GM23338 (cell line): ENCODE measurements at regions not wholly inside any gene's neighbourhood (a gene's known extent, or its start where the extent isn't known, plus 50 kb on each side); places are given as distances from the start of the nearest gene placed in this dataset.

Experiments used
- ATAC-seq: fragments of 200-7000 bp; cut with Tn5 transposase; 3 replicates; pipeline ENCODE4 v1.9.1; 2020
- DNase-seq: peaks from one replicate; pipeline ENCODE4 v3.0.0-alpha.2; 2015; ENCODE audit warnings: low spot score
- H2AFZ ChIP-seq: fragments of 200-600 bp; sonication (generic); 2 replicates; pipeline ENCODE4 v1.8.0; 2016; ENCODE audit warnings: antibody characterized with exemption, mild to moderate bottlenecking, moderate library complexity
- H3F3A ChIP-seq: fragments of 200-600 bp; sonication (generic); replicated peaks from 2 replicates; pipeline ENCODE4 v1.8.0; 2017; ENCODE audit warnings: antibody characterized with exemption, mixed run types, low read depth
- H3K27ac ChIP-seq: fragments of 200-600 bp; sonication (generic); 2 replicates; pipeline ENCODE4 v1.6.1; 2016; ENCODE audit warnings: low read depth
- H3K27me3 ChIP-seq: fragments of 200-600 bp; sonication (generic); 2 replicates; pipeline ENCODE4 v1.8.0; 2016; ENCODE audit warnings: mild to moderate bottlenecking, mixed run types, moderate library complexity; ENCODE audit not compliant: insufficient read depth
- H3K36me3 ChIP-seq: fragments of 200-600 bp; sonication (generic); 2 replicates; pipeline ENCODE4 v1.8.0; 2016; ENCODE audit warnings: mild to moderate bottlenecking; ENCODE audit not compliant: insufficient read depth
- H3K4me1 ChIP-seq: fragments of 200-600 bp; sonication (generic); 2 replicates; pipeline ENCODE4 v1.8.0; 2016; ENCODE audit warnings: mild to moderate bottlenecking, moderate library complexity; ENCODE audit not compliant: insufficient read depth
- H3K4me2 ChIP-seq: fragments of 200-600 bp; sonication (generic); 2 replicates; pipeline ENCODE4 v1.7.1; 2017; ENCODE audit warnings: mixed run types
- H3K4me3 ChIP-seq: fragments of 200-600 bp; sonication (generic); 2 replicates; pipeline ENCODE4 v1.6.1; 2016; ENCODE audit warnings: mixed run types
- H3K79me2 ChIP-seq: fragments of 200-600 bp; sonication (generic); replicated peaks from 2 replicates; pipeline ENCODE4 v1.8.0; 2017; ENCODE audit warnings: mild to moderate bottlenecking; ENCODE audit not compliant: insufficient read depth
- H3K9me2 ChIP-seq: fragments of 200-600 bp; sonication (generic); 2 replicates; pipeline ENCODE4 v1.8.0; 2017; ENCODE audit not compliant: insufficient read depth
- H4K20me1 ChIP-seq: fragments of 200-600 bp; sonication (generic); replicated peaks from 2 replicates; pipeline ENCODE4 v1.8.0; 2017; ENCODE audit warnings: mild to moderate bottlenecking; ENCODE audit not compliant: insufficient read depth
- H3K27ac Mint-ChIP-seq: 2 replicates; pipeline ENCODE4 v1.8.0; 2020; ENCODE audit warnings: inconsistent platforms, mild to moderate bottlenecking, moderate library complexity, mixed read lengths
- H3K27me3 Mint-ChIP-seq: 3 replicates; pipeline ENCODE4 v1.8.0; 2022; ENCODE audit warnings: low read depth, mild to moderate bottlenecking, moderate library complexity, mixed read lengths, inconsistent platforms; ENCODE audit not compliant: insufficient read depth, poor library complexity
- H3K36me3 Mint-ChIP-seq: 3 replicates; pipeline ENCODE4 v1.8.0; 2021; ENCODE audit warnings: low read depth, mild to moderate bottlenecking, inconsistent platforms, moderate library complexity, mixed read lengths
- H3K4me1 Mint-ChIP-seq: 3 replicates; pipeline ENCODE4 v1.8.0; 2020; ENCODE audit warnings: mild to moderate bottlenecking, inconsistent platforms, mixed read lengths
- H3K4me3 Mint-ChIP-seq: 3 replicates; pipeline ENCODE4 v1.8.0; 2021; ENCODE audit warnings: moderate library complexity, mild to moderate bottlenecking, inconsistent platforms, mixed read lengths
- H3K9me3 Mint-ChIP-seq: 3 replicates; pipeline ENCODE4 v1.8.0; 2020; ENCODE audit warnings: moderate library complexity, mild to moderate bottlenecking, inconsistent platforms, mixed read lengths
- CREB1 ChIP-seq: fragments of 250-450 bp; sonication (Bioruptor Pico); IDR thresholded peaks from 2 replicates; pipeline ENCODE4 v1.5.0; 2020; ENCODE audit warnings: low read depth, mild to moderate bottlenecking, moderate library complexity
- EZH2 ChIP-seq: fragments of 200-600 bp; sonication (generic); IDR thresholded peaks from one replicate; pipeline ENCODE4 v1.8.0; 2017; ENCODE audit warnings: antibody characterized with exemption, mild to moderate bottlenecking, low read depth; ENCODE audit not compliant: unreplicated experiment
- EZH2phosphoT487 ChIP-seq: fragments of 200-600 bp; sonication (generic); IDR thresholded peaks from one replicate; pipeline ENCODE4 v1.8.1; 2018; ENCODE audit warnings: antibody characterized with exemption; ENCODE audit not compliant: unreplicated experiment
- JUNB ChIP-seq: IDR thresholded peaks from one replicate; pipeline ENCODE4 v1.6.1; 2016; ENCODE audit warnings: antibody characterized with exemption; ENCODE audit not compliant: unreplicated experiment
- NANOG ChIP-seq: IDR thresholded peaks from 2 replicates; pipeline ENCODE4 v1.6.1; 2016; ENCODE audit warnings: antibody characterized with exemption, borderline replicate concordance
- POLR2AphosphoS5 ChIP-seq: IDR thresholded peaks from 2 replicates; pipeline ENCODE4 v1.6.1; 2016; ENCODE audit warnings: antibody characterized with exemption, low read depth
- STAT1 ChIP-seq: IDR thresholded peaks from one replicate; pipeline ENCODE4 v1.6.1; 2016; ENCODE audit warnings: antibody characterized with exemption; ENCODE audit not compliant: unreplicated experiment
- ZNF331 ChIP-seq: fragments of 250-450 bp; sonication (Bioruptor Pico); IDR thresholded peaks from 2 replicates; pipeline ENCODE4 v1.5.0; 2020; ENCODE audit warnings: low read depth, mild to moderate bottlenecking, moderate library complexity
- TF ChIP-seq, protein P1 (sequence below): IDR thresholded peaks from 2 replicates; pipeline ENCODE4 v1.6.1; 2016; ENCODE audit warnings: antibody characterized with exemption
- TF ChIP-seq, protein P2 (sequence below): IDR thresholded peaks from one replicate; pipeline ENCODE4 v1.6.1; 2018; ENCODE audit warnings: antibody characterized with exemption; ENCODE audit not compliant: unreplicated experiment
- TF ChIP-seq, protein P3 (sequence below), 2 experiments: fragments of 200-600 bp in 1 of 2; sonication (generic) in 1 of 2; conservative IDR thresholded peaks; 2 replicates each; pipeline versions ENCODE4 v1.5.1 to v1.6.1; 2016 to 2017; ENCODE audit warnings: antibody characterized with exemption in 2 of 2, low read depth in 2 of 2, mild to moderate bottlenecking in 2 of 2, moderate library complexity in 1 of 2

DNA sequence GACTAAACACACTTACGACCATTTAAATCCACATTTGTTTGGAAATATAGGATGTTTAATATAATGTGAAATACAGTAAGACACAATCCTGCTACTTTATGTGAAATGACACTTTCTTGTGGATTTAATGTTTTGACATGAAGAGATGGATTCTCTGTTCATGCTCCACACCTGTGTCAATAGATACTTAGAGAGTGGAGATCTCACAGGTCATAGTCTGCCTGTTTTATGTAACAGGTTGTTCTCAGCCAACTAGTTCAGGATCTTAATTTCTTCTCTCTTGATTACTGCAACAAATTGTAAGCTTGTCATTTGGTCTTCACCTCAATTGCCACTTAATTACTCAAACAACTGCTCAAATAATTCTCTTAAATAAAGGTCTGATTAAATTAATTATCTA lies 1621.2 kb downstream of the PCDH7 start:
- no peaks in the 10 kb centered on the region for H3K27me3 ChIP-seq
- H3K27ac Mint-ChIP-seq, result no peak overlapping the region
- no peaks in the 10 kb centered on the region for H4K20me1 ChIP-seq
- no peaks in the 10 kb centered on the region for H3F3A ChIP-seq
- no peak overlapping the region for H3K27ac ChIP-seq
- no peaks in the 10 kb centered on the region for H3K9me3 Mint-ChIP-seq
- H3K79me2 ChIP-seq, result no peaks in the 10 kb centered on the region
- no peak overlapping the region for H3K4me2 ChIP-seq
- no peak overlapping the region for H2AFZ ChIP-seq
- H3K4me3 Mint-ChIP-seq, result no peak overlapping the region
- DNase-seq (no peak), ATAC-seq (no peak)
- H3K4me1 ChIP-seq, result peaks cover 6% of the 10 kb centered on the region; the same call in 1 of the 2 replicates
- H3K9me2 ChIP-seq, result no peaks in the 10 kb centered on the region
- TF ChIP-seq, protein P1, sequence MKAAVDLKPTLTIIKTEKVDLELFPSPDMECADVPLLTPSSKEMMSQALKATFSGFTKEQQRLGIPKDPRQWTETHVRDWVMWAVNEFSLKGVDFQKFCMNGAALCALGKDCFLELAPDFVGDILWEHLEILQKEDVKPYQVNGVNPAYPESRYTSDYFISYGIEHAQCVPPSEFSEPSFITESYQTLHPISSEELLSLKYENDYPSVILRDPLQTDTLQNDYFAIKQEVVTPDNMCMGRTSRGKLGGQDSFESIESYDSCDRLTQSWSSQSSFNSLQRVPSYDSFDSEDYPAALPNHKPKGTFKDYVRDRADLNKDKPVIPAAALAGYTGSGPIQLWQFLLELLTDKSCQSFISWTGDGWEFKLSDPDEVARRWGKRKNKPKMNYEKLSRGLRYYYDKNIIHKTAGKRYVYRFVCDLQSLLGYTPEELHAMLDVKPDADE, result no peak
- TF ChIP-seq, protein P2, sequence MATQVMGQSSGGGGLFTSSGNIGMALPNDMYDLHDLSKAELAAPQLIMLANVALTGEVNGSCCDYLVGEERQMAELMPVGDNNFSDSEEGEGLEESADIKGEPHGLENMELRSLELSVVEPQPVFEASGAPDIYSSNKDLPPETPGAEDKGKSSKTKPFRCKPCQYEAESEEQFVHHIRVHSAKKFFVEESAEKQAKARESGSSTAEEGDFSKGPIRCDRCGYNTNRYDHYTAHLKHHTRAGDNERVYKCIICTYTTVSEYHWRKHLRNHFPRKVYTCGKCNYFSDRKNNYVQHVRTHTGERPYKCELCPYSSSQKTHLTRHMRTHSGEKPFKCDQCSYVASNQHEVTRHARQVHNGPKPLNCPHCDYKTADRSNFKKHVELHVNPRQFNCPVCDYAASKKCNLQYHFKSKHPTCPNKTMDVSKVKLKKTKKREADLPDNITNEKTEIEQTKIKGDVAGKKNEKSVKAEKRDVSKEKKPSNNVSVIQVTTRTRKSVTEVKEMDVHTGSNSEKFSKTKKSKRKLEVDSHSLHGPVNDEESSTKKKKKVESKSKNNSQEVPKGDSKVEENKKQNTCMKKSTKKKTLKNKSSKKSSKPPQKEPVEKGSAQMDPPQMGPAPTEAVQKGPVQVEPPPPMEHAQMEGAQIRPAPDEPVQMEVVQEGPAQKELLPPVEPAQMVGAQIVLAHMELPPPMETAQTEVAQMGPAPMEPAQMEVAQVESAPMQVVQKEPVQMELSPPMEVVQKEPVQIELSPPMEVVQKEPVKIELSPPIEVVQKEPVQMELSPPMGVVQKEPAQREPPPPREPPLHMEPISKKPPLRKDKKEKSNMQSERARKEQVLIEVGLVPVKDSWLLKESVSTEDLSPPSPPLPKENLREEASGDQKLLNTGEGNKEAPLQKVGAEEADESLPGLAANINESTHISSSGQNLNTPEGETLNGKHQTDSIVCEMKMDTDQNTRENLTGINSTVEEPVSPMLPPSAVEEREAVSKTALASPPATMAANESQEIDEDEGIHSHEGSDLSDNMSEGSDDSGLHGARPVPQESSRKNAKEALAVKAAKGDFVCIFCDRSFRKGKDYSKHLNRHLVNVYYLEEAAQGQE, result no peak
- TF ChIP-seq STAT1 (no peak), EZH2 (no peak), ZNF331 (no peak), JUNB (no peak), EZH2phosphoT487 (no peak)
- no peak overlapping the region for H3K4me3 ChIP-seq
- H3K36me3 ChIP-seq, result no peaks in the 10 kb centered on the region
- no peaks in the 10 kb centered on the region for H3K36me3 Mint-ChIP-seq
- no peaks in the 10 kb centered on the region for H3K27me3 Mint-ChIP-seq
- H3K4me1 Mint-ChIP-seq, result peaks cover 9% of the 10 kb centered on the region; the same call in 2 of the 3 replicates

DNA sequence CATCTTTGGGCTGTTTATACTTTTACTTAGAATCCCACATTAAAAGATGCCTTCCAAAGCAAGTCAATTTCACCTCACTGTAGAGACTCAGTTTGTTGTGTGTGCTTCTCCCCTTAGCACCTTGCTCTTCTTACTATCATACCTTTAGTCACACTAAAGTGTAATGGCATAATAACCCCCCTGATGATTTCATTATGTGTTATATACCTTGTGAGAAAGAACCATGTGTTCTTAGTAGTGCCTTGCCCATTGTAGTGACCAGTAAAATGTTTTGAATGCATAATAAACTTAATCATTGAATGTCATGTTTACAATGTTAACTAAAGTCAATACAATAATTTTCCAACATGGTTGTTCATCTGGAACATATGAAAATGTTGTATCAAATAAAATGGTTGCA lies 1621.9 kb downstream of the PCDH7 start:
- Mint-ChIP-seq H3K4me3 (no peak overlapping the region), H3K27me3 (no peaks in the 10 kb centered on the region), H3K27ac (no peak overlapping the region), H3K36me3 (no peaks in the 10 kb centered on the region), H3K9me3 (no peaks in the 10 kb centered on the region), H3K4me1 (peaks cover 9% of the 10 kb centered on the region; the same call in 2 of the 3 replicates)
- Histone ChIP-seq H3K27ac (no peak overlapping the region), H2AFZ (no peak overlapping the region), H3K4me3 (no peak overlapping the region), H3K36me3 (no peaks in the 10 kb centered on the region), H3K27me3 (no peaks in the 10 kb centered on the region), H4K20me1 (no peaks in the 10 kb centered on the region), H3K4me2 (no peak overlapping the region), H3K4me1 (peaks cover 6% of the 10 kb centered on the region; the same call in 1 of the 2 replicates), H3K9me2 (no peaks in the 10 kb centered on the region), H3F3A (no peaks in the 10 kb centered on the region), H3K79me2 (no peaks in the 10 kb centered on the region)
- no peak for TF ChIP-seq ZNF331
- no peak for TF ChIP-seq POLR2AphosphoS5
- TF ChIP-seq CREB1 (CRISPR knock-in tag), result no peak
- no peak for TF ChIP-seq STAT1
- TF ChIP-seq JUNB, result no peak
- TF ChIP-seq NANOG, result no peak
- no peak for TF ChIP-seq EZH2phosphoT487
- TF ChIP-seq EZH2, result no peak
- TF ChIP-seq, protein P2, result no peak
- TF ChIP-seq, protein P3, sequence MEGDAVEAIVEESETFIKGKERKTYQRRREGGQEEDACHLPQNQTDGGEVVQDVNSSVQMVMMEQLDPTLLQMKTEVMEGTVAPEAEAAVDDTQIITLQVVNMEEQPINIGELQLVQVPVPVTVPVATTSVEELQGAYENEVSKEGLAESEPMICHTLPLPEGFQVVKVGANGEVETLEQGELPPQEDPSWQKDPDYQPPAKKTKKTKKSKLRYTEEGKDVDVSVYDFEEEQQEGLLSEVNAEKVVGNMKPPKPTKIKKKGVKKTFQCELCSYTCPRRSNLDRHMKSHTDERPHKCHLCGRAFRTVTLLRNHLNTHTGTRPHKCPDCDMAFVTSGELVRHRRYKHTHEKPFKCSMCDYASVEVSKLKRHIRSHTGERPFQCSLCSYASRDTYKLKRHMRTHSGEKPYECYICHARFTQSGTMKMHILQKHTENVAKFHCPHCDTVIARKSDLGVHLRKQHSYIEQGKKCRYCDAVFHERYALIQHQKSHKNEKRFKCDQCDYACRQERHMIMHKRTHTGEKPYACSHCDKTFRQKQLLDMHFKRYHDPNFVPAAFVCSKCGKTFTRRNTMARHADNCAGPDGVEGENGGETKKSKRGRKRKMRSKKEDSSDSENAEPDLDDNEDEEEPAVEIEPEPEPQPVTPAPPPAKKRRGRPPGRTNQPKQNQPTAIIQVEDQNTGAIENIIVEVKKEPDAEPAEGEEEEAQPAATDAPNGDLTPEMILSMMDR (conservative IDR thresholded peaks at IDR 0.05; ENCODE audit: low read depth in 2 of 2), result no peak
- no peak for DNase-seq
- no peak for ATAC-seq
